ENCODE measurements at regions not wholly inside any gene's neighbourhood (a gene's known extent, or its start where the extent isn't known, plus 50 kb on each side); places are given as distances from the start of the nearest gene placed in this dataset.

- peaks cover 23% of the 10 kb centered on the region for H3K79me2 ChIP-seq (ENCODE audit: control insufficient read depth, insufficient read depth, low read length)
- 95% methylated on average over 3 of the region's 4 CpGs for WGBS (ENCODE audit: insufficient coverage)
- DNase-seq = no peak
- H3K9ac ChIP-seq (ENCODE audit: low read length) = no peak overlapping the region
- H3K4me3 ChIP-seq (ENCODE audit: control extremely low read depth in 1 of 5, extremely low read depth in 1 of 5, insufficient read depth in 1 of 5, low read depth in 2 of 5, low read length in 4 of 5) = no peak overlapping the region
- ChIA-PET CTCF (interaction anchor here (1.5 kb wide), 1 partner anchor 8 kb away, joined by 5 read pairs; no protein-coding TSS in a partner anchor), POLR2A (interaction anchor here (0.6 to 0.7 kb wide), 2 partner anchors 10 to 26 kb away, joined by 3 to 4 read pairs; no protein-coding TSS in a partner anchor)
- H3K27ac Mint-ChIP-seq = no peak overlapping the region
- no peak for ATAC-seq (ENCODE audit: low read depth)
- H2AFZ ChIP-seq (ENCODE audit: insufficient read depth, low read depth, low read length, poor library complexity, severe bottlenecking) = no peak overlapping the region
- H4K20me1 ChIP-seq (ENCODE audit: control insufficient read depth, insufficient read depth, low read length, poor library complexity, severe bottlenecking) = no peaks in the 10 kb centered on the region
- no peaks in the 10 kb centered on the region for H3K9me3 ChIP-seq (ENCODE audit: control extremely low read depth in 1 of 3, control insufficient read depth in 2 of 3, insufficient read depth in 1 of 3, low read length in 2 of 3)
- H3K27me3 ChIP-seq (replicated peaks in 1 of 4; ENCODE audit: control extremely low read depth in 1 of 4, control insufficient read depth in 3 of 4, insufficient read depth in 4 of 4, low read length in 3 of 4) = no peaks in the 10 kb centered on the region
- H3K4me2 ChIP-seq (replicated peaks; ENCODE audit: low read depth, low read length, poor library complexity, severe bottlenecking) = no peak overlapping the region
- no peak for TF ChIP-seq EZH2 (IDR thresholded peaks at IDR 0.05; ENCODE audit: borderline replicate concordance, insufficient read depth, low read depth, low read length, poor library complexity, severe bottlenecking)
- no peak for TF ChIP-seq CTCF (IDR thresholded peaks at IDR 0.05)
- no peaks in the 10 kb centered on the region for H3K27me3 Mint-ChIP-seq
- H3K4me1 Mint-ChIP-seq = peaks cover 39% of the 10 kb centered on the region
- peaks cover 0 to 39% of the 10 kb centered on the region in 2 experiments for H3K36me3 ChIP-seq (replicated peaks in 1 of 2; ENCODE audit: control extremely low read depth in 1 of 2, control insufficient read depth in 1 of 2, extremely low read depth in 1 of 2, insufficient read depth in 2 of 2, low read length in 1 of 2)
- no peak overlapping the region for H3K27ac ChIP-seq (ENCODE audit: low read length in 2 of 2)
- intact Hi-C loops (cut with micrococcal nuclease) = no loop called here
- peaks cover 35 to 36% of the 10 kb centered on the region in 2 donors for H3K4me1 ChIP-seq (ENCODE audit: control insufficient read depth in 2 of 2, insufficient read depth in 2 of 2, low read length in 2 of 2)
- H3K4me3 Mint-ChIP-seq = no peak overlapping the region
- H3K9me3 Mint-ChIP-seq (ENCODE audit: insufficient read depth) = no peaks in the 10 kb centered on the region
Measured at GRCh38 chr14:50036637-50037036, 79.7 kb downstream of the VCPKMT start.

GRCh38 chr14:50037240-50037639, 79.1 kb downstream of the VCPKMT start:
- ATAC-seq (ENCODE audit: low read depth) = no peak
- peaks cover 35 to 36% of the 10 kb centered on the region in 2 donors for H3K4me1 ChIP-seq (ENCODE audit: control insufficient read depth in 2 of 2, insufficient read depth in 2 of 2, low read length in 2 of 2)

More at GRCh38 chr14:50037240-50037639, 79.1 kb downstream of the VCPKMT start:
- H3K4me3 ChIP-seq (ENCODE audit: control extremely low read depth in 1 of 5, extremely low read depth in 1 of 5, insufficient read depth in 1 of 5, low read depth in 2 of 5, low read length in 4 of 5) = no peak overlapping the region
- intact Hi-C loops (cut with micrococcal nuclease) = no loop called here
- H3K4me2 ChIP-seq (replicated peaks; ENCODE audit: low read depth, low read length, poor library complexity, severe bottlenecking) = no peak overlapping the region
- WGBS (ENCODE audit: insufficient coverage) = no CpG with 5 or more reads among the region's 2 CpGs
- Mint-ChIP-seq H3K27me3 (no peaks in the 10 kb centered on the region), H3K27ac (no peak overlapping the region), H3K4me3 (no peak overlapping the region), H3K9me3 (ENCODE audit: insufficient read depth) (no peaks in the 10 kb centered on the region), H3K4me1 (peaks cover 43% of the 10 kb centered on the region)
- ChIA-PET CTCF (interaction anchor here (0.7 to 1.5 kb wide), 5 partner anchors 8 to 16 kb away, joined by 3 to 5 read pairs (median 3); no protein-coding TSS in a partner anchor), POLR2A (interaction anchor here (0.6 to 1.5 kb wide), 4 partner anchors 10 to 256 kb away, joined by 4 to 9 read pairs (median 6); no protein-coding TSS in a partner anchor)
- H4K20me1 ChIP-seq (ENCODE audit: control insufficient read depth, insufficient read depth, low read length, poor library complexity, severe bottlenecking) = no peaks in the 10 kb centered on the region
- H2AFZ ChIP-seq (ENCODE audit: insufficient read depth, low read depth, low read length, poor library complexity, severe bottlenecking) = no peak overlapping the region
- no peaks in the 10 kb centered on the region for H3K9me3 ChIP-seq (ENCODE audit: control extremely low read depth in 1 of 3, control insufficient read depth in 2 of 3, insufficient read depth in 1 of 3, low read length in 2 of 3)
- H3K27ac ChIP-seq (ENCODE audit: low read length in 2 of 2) = no peak overlapping the region
- H3K9ac ChIP-seq (ENCODE audit: low read length) = no peak overlapping the region
- H3K36me3 ChIP-seq (replicated peaks in 1 of 2; ENCODE audit: control extremely low read depth in 1 of 2, control insufficient read depth in 1 of 2, extremely low read depth in 1 of 2, insufficient read depth in 2 of 2, low read length in 1 of 2) = peaks cover 0 to 33% of the 10 kb centered on the region in 2 experiments
- peaks cover 29% of the 10 kb centered on the region for H3K79me2 ChIP-seq (ENCODE audit: control insufficient read depth, insufficient read depth, low read length)
- TF ChIP-seq EZH2 (IDR thresholded peaks at IDR 0.05; ENCODE audit: borderline replicate concordance, insufficient read depth, low read depth, low read length, poor library complexity, severe bottlenecking) = no peak
- no peak for TF ChIP-seq CTCF (IDR thresholded peaks at IDR 0.05)
- no peak for DNase-seq
- no peaks in the 10 kb centered on the region for H3K27me3 ChIP-seq (replicated peaks in 1 of 4; ENCODE audit: control extremely low read depth in 1 of 4, control insufficient read depth in 3 of 4, insufficient read depth in 4 of 4, low read length in 3 of 4)
